ENCODE measurements at regions not wholly inside any gene's neighbourhood (a gene's known extent, or its start where the extent isn't known, plus 50 kb on each side); places are given as distances from the start of the nearest gene placed in this dataset.

DNA sequence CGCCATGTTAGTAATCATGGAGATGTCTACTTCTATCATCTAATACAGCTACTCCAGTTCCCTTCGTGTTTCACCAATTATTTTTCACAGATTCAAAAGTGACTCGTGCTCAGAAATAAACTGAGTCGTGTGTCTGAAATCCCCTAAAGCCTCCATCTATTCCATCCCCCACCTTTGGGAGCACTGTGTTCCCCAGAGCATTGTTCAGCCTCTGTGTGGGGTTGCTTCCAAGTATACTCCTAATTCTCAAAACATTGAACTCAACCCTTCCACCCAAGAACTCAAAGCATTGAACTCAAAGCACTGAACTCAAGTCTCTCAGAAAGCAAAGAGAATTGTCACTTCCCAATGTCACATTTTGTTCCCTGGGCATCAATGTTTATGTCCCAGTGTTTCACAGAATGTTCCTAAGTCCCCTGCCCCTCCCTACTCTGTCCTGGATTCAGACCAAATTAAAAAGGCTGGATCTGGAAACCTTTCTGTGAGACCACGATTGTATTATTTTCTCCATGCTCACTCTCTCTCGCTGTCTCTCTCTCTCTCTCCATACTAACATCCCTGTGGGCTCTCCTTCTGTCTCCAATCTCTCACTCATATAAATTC is 138.5 kb upstream of the QRFPR start:
- Mint-ChIP-seq H3K27me3 (no peaks in the 10 kb centered on the region), H3K4me1 (ENCODE audit: low read depth) (no peaks in the 10 kb centered on the region), H3K4me3 (ENCODE audit: low read depth) (no peak overlapping the region), H3K9me3 (ENCODE audit: low read depth) (no peaks in the 10 kb centered on the region), H3K36me3 (ENCODE audit: insufficient read depth) (no peaks in the 10 kb centered on the region), H3K27ac (no peak overlapping the region)
- TF ChIP-seq, protein P1, sequence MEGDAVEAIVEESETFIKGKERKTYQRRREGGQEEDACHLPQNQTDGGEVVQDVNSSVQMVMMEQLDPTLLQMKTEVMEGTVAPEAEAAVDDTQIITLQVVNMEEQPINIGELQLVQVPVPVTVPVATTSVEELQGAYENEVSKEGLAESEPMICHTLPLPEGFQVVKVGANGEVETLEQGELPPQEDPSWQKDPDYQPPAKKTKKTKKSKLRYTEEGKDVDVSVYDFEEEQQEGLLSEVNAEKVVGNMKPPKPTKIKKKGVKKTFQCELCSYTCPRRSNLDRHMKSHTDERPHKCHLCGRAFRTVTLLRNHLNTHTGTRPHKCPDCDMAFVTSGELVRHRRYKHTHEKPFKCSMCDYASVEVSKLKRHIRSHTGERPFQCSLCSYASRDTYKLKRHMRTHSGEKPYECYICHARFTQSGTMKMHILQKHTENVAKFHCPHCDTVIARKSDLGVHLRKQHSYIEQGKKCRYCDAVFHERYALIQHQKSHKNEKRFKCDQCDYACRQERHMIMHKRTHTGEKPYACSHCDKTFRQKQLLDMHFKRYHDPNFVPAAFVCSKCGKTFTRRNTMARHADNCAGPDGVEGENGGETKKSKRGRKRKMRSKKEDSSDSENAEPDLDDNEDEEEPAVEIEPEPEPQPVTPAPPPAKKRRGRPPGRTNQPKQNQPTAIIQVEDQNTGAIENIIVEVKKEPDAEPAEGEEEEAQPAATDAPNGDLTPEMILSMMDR (IDR thresholded peaks at IDR 0.05; ENCODE audit: unreplicated experiment) = no peak
- DNase-seq (ENCODE audit: low spot score, unreplicated experiment) = no peak

DNA sequence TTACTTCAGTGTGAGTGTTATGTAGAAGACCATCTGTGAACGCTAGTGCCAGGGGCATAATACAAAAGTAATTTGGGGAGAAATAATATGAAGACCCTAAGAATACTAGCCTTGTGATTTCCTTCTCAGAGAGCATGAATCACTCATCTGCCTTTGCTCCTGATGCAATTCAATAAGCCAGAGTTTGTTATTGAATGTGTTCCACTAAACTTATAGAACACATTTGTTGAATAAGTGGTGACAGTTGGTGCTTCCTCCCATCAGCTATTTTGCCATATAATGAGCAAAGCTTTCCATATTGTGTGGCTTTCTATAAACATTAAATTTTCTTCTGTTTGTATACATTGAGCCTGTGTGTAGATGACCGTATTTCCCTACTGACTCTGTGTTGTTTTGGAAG is 136.4 kb upstream of the QRFPR start:
- TF ChIP-seq, protein P1 (IDR thresholded peaks at IDR 0.05; ENCODE audit: unreplicated experiment) = no peak
- no peak overlapping the region for H3K4me3 Mint-ChIP-seq (ENCODE audit: low read depth)

DNA sequence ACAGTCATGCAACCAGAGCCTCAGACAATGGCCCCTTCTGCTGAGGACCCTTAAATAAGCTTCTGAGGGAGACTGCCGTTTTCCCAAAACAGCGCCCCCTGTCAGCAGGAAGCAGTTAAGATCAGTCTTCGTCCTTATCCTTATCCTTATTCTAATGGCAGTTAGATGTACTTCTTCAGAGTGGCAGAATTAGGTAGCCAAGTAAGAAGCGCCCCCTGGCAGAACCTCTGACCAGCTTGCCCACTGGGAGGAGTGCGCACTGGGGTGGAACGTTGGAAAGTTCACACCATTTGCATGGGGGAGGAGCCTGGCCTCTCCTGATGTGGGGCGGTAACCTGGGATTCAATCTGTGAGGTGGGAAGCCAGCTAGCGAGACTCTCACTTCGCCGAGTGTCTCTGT is 133.6 kb upstream of the QRFPR start:
- Mint-ChIP-seq H3K36me3 (ENCODE audit: insufficient read depth) (no peaks in the 10 kb centered on the region), H3K4me1 (ENCODE audit: low read depth) (no peaks in the 10 kb centered on the region), H3K27ac (no peak overlapping the region), H3K9me3 (ENCODE audit: low read depth) (no peaks in the 10 kb centered on the region), H3K4me3 (ENCODE audit: low read depth) (no peak overlapping the region), H3K27me3 (no peaks in the 10 kb centered on the region)
- no peak for DNase-seq (ENCODE audit: low spot score, unreplicated experiment)
- TF ChIP-seq, protein P1 (IDR thresholded peaks at IDR 0.05; ENCODE audit: unreplicated experiment) = peak; percentile 7

More for the DNA sequence above, 136.4 kb upstream of the QRFPR start:
- Mint-ChIP-seq H3K4me1 (ENCODE audit: low read depth) (no peaks in the 10 kb centered on the region), H3K27me3 (no peaks in the 10 kb centered on the region), H3K36me3 (ENCODE audit: insufficient read depth) (no peaks in the 10 kb centered on the region), H3K27ac (no peak overlapping the region), H3K9me3 (ENCODE audit: low read depth) (no peaks in the 10 kb centered on the region)
- no peak for DNase-seq (ENCODE audit: low spot score, unreplicated experiment)

DNA sequence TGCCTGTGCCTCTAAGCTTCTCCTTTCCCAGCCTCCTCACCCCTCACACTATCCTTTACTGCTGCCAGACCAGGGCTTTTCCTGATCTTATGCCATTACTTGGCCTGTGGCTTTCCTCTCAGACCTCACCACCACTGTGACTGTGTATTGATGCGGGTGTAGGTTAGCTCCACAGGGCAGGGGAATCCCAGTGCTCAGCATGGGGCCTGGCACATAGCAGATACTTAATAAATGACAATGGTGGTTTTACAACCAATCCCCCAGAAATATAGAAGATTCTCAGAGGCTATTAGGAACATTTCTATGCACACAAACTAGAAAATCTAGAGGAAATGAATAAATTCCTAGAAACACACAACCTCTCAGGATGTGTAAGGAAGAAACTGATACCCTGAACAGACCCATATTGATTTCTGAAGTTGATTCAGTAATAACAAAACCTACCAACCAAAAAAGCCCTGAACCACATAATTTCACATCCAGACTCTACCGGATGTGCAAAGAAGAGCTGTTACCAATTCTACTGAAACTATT is 129.6 kb upstream of the QRFPR start:
- Mint-ChIP-seq H3K4me3 (ENCODE audit: low read depth) (no peak overlapping the region), H3K27ac (no peak overlapping the region), H3K9me3 (ENCODE audit: low read depth) (no peaks in the 10 kb centered on the region), H3K4me1 (ENCODE audit: low read depth) (no peaks in the 10 kb centered on the region), H3K36me3 (ENCODE audit: insufficient read depth) (no peaks in the 10 kb centered on the region), H3K27me3 (no peaks in the 10 kb centered on the region)
- DNase-seq (ENCODE audit: low spot score, unreplicated experiment) = no peak
- TF ChIP-seq, protein P1 (IDR thresholded peaks at IDR 0.05; ENCODE audit: unreplicated experiment) = no peak

DNA sequence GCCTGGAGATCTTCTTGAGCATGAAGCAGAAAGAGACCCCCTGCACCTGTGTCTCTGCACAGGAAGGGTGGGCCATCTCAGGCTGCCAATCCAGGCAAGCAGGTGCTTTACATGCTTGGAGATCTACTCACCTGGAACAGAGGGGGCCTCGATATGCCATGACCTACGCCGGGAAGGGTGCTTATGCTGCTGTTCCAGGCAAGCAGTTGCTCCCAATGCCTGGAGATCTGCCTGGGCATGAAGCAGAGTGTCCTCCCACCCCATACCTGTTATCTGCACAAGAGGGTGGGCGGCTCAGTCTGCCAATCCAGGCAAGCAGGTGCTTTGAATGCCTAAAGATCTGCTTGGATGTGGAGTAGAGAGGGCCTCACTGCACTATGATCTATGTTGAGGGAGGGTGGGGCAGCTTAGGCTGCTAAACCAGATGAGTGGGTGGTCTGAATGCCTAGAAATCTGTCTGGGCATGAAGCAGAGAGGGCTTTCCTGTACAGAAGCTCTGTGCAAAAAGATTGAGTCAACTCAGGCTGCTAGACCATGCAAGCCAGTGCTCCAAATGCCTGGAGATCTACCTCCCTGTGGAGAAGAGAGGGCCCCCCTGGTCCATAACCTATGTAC is 104.5 kb upstream of the QRFPR start:
- H3K27ac Mint-ChIP-seq = no peak overlapping the region
- no peak for DNase-seq (ENCODE audit: low spot score, unreplicated experiment)
- H3K4me3 Mint-ChIP-seq (ENCODE audit: low read depth) = no peak overlapping the region
- TF ChIP-seq, protein P1 (IDR thresholded peaks at IDR 0.05; ENCODE audit: unreplicated experiment) = no peak
- H3K9me3 Mint-ChIP-seq (ENCODE audit: low read depth) = peaks cover 7% of the 10 kb centered on the region
- no peaks in the 10 kb centered on the region for H3K36me3 Mint-ChIP-seq (ENCODE audit: insufficient read depth)
- H3K4me1 Mint-ChIP-seq (ENCODE audit: low read depth) = no peaks in the 10 kb centered on the region
- H3K27me3 Mint-ChIP-seq = no peaks in the 10 kb centered on the region
